Activated CD4-positive, alpha-beta T cell treated with anti-CD3 and anti-CD28 coated beads, Interleukin-2, amount 50 U/mL, for 24 hours (primary cell): ENCODE measurements at regions not wholly inside any gene's neighbourhood (a gene's known extent, or its start where the extent isn't known, plus 50 kb on each side); places are given as distances from the start of the nearest gene placed in this dataset.
"Not testable (repeated sequence)": the region's sequence is repeated elsewhere in the genome, so short reads cannot be mapped to it uniquely, and the experiment has no call there.

Experiments
- DNase-seq, 2 donors: peaks; one replicate each; pipeline ENCODE4 v3.0.0-alpha.2; 2020; ENCODE audit warnings: low read depth in 1 of 2, low spot score in 1 of 2

GRCh38 chr1:206256935-206257334, 53.6 kb downstream of the SRGAP2 start:
- not testable (repeated sequence) for DNase-seq

- DNase-seq, result not testable (repeated sequence)
Observed at GRCh38 chr1:206261473-206261872, 58.1 kb downstream of the SRGAP2 start.

- DNase-seq, result not testable (repeated sequence)
Observed at GRCh38 chr1:206262424-206262823, 59.1 kb downstream of the SRGAP2 start.

- DNase-seq, result not testable (repeated sequence)
Observed at GRCh38 chr1:206264916-206265315, 61.6 kb downstream of the SRGAP2 start.

GRCh38 chr1:206271153-206271552, 67.8 kb downstream of the SRGAP2 start:
- DNase-seq, result not testable (repeated sequence)

GRCh38 chr1:206273104-206273503, 69.8 kb downstream of the SRGAP2 start:
- DNase-seq, result not testable (repeated sequence)

GRCh38 chr1:206276143-206276542, 72.8 kb downstream of the SRGAP2 start:
- DNase-seq, result not testable (repeated sequence)

GRCh38 chr1:206278683-206279082, 75.3 kb downstream of the SRGAP2 start:
- DNase-seq, result not testable (repeated sequence)

GRCh38 chr1:206280683-206281082, 77.3 kb downstream of the SRGAP2 start:
- DNase-seq, result not testable (repeated sequence)

- DNase-seq, result not testable (repeated sequence)
Observed at GRCh38 chr1:206281912-206282654, 78.7 kb downstream of the SRGAP2 start.

- DNase-seq, result not testable (repeated sequence)
Observed at GRCh38 chr1:206285024-206285960, 82.0 kb downstream of the SRGAP2 start.

- not testable (repeated sequence) for DNase-seq
Observed at GRCh38 chr1:206287759-206288158, 84.4 kb downstream of the SRGAP2 start.

- not testable (repeated sequence) for DNase-seq
Observed at GRCh38 chr1:206288453-206288852, 85.1 kb downstream of the SRGAP2 start.

- DNase-seq, result not testable (repeated sequence)
Observed at GRCh38 chr1:206297145-206298031, 94.0 kb downstream of the SRGAP2 start.

- DNase-seq, result not testable (repeated sequence)
Observed at GRCh38 chr1:206298032-206298392, 94.7 kb downstream of the SRGAP2 start.

- DNase-seq, result not testable (repeated sequence)
Observed at GRCh38 chr1:206299181-206299791, 95.9 kb downstream of the SRGAP2 start.

GRCh38 chr1:206299942-206300341, 96.6 kb downstream of the SRGAP2 start:
- not testable (repeated sequence) for DNase-seq

- DNase-seq, result not testable (repeated sequence)
Observed at GRCh38 chr1:206302056-206302455, 98.7 kb downstream of the SRGAP2 start.

- not testable (repeated sequence) for DNase-seq
Observed at GRCh38 chr1:206307442-206307841, 104.1 kb downstream of the SRGAP2 start.

- not testable (repeated sequence) for DNase-seq
Observed at GRCh38 chr1:206310948-206311347, 107.6 kb downstream of the SRGAP2 start.
